ENCODE measurements at regions not wholly inside any gene's neighbourhood (a gene's known extent, or its start where the extent isn't known, plus 50 kb on each side); places are given as distances from the start of the nearest gene placed in this dataset.
"Not testable (repeated sequence)": the region's sequence is repeated elsewhere in the genome, so short reads cannot be mapped to it uniquely, and the experiment has no call there.

- DNase-seq = no peak
Observed at GRCh38 chr3:130800829-130801228, 54.2 kb upstream of the PIK3R4 start.

- no peak for DNase-seq
Observed at GRCh38 chr3:130801473-130801872, 54.8 kb upstream of the PIK3R4 start.

- no peak for DNase-seq
Observed at GRCh38 chr3:130811557-130811956, 64.9 kb upstream of the PIK3R4 start.

DNA sequence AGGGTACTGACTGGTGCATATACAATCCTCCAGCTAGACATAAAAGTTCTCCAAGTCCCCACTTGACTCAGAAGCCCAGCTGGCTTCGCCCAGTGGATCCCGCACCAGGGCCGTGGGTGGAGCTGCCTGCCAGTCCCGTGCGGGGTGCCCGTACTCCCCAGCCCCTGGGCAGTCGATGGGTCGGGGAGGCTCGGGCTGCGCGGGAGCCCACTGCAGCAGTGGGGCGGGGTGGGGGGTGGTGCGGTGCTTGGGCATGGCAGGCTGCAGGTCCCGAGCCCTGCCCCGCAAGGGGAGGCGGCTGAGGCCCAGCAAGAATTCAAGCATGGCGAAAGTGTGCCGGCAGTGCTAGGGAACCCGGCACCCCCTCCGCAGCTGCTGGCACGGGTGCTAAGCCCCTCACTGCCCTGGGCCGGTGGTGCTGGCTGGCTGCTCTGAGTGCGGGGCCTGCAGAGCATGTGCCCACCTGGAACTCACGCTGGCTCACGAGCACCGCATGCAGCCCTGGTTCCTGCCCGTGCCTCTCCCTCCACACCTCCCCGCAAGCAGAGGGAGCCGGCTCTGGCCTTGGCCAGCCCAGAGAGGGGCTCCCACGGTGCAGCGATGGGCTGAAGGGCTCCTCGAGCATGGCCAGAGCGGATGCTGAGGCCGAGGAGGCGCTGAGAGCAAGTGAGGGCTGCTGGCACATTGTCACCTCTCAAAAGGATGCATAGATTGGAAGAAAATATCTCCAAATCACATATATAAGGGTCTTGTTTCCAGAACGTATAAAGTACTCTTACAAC lies 68.3 kb upstream of the PIK3R4 start:
- no peak for DNase-seq

DNA sequence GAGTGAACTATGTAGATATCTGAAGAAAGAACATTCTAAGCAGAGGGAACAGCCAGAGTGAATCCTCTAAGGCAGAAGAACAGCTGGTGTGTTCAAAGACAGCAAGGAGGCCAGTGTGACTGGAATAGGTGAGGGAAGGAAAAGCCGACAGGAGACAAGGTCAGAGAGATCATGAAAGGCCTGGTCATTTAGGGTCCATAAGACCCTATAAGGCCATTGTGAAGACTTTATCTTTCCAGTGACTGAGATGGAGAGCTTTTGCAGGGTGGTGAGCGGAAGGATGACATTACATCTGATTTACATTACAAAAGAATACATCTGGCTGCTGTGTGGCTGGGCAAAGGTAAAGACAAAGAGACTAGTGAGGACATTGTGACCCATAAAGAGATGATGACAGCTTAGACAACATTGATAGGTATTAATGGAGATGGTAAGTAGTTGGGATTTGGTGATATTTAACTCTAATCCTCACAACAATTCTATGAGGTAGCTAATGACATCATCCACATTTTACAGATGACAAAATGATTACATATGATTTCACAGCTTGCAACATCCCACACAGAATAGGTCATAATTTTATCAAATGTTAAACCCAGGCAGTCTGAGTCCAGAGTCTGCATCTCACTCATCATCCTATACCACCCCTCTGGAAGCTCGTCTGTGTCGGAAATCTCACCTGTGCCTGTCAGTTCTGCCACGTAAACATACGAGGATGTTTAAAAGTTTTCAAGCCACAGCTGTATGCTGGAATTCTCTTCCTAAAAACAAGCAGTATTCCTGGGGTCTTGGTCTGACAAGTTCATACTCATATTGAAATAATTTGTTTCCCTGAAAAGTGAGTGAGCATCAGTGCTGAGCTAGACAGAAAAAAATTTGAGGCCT lies 70.2 kb upstream of the PIK3R4 start:
- no peak for DNase-seq

DNA sequence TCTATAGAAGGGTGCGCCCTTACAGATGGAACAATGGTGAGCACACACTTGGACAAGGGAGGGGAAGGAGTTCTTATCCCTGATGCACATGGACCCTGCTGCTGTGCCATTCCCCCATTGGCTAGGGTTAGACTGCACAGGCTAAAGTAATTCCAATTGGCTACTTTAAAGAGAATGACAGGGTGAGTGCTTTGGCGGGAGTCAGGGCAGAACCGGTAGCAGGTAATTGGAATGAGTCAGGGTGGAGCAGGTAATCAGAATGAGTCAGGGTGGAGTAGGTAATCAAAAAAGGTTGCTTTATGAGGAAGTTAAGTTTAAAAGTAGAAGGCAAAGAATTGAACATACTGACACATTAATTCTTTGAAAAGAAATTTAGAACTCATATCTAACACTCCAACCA lies 71.4 kb upstream of the PIK3R4 start:
- DNase-seq = not testable (repeated sequence)

- DNase-seq = no peak
Observed at GRCh38 chr3:130820976-130821375, 72.9 kb upstream of the ATP2C1 start.

GRCh38 chr3:130821806-130822205 lies 72.1 kb upstream of the ATP2C1 start:
- no peak for DNase-seq

DNA sequence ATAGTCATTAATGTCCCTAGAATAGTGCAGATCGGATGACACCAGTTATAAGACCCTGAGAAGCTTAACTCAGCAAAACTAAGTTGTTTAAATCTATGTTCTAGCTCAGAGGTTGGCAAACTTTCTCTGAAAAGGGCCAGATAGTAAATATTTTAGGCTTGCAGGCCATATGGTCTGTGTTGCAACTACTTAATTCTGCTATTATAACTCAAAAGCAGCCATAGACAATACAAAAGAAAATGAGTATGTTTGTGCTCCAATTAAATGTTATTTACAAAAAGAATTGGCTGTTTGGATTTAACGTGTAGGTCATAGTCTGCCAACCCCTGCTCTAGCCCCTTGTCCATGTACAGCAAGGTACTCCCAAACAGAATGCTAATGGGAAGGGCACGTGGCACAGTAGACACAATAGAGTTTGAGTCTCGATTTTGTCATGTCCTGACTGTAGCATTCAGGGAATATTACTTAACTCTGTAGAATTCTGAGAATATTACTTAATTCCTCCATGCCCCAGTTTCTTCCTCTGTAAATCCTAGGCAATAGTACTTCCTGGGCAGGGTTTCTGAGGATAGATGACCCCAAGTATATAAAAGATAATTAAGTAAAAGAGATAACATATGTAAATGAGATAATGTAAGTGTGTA lies 70.5 kb upstream of the ATP2C1 start:
- DNase-seq = no peak

- no peak for DNase-seq
Observed at GRCh38 chr3:130823996-130824395, 69.9 kb upstream of the ATP2C1 start.

- no peak for DNase-seq
Observed at GRCh38 chr3:130825762-130826299, 68.1 kb upstream of the ATP2C1 start.

DNA sequence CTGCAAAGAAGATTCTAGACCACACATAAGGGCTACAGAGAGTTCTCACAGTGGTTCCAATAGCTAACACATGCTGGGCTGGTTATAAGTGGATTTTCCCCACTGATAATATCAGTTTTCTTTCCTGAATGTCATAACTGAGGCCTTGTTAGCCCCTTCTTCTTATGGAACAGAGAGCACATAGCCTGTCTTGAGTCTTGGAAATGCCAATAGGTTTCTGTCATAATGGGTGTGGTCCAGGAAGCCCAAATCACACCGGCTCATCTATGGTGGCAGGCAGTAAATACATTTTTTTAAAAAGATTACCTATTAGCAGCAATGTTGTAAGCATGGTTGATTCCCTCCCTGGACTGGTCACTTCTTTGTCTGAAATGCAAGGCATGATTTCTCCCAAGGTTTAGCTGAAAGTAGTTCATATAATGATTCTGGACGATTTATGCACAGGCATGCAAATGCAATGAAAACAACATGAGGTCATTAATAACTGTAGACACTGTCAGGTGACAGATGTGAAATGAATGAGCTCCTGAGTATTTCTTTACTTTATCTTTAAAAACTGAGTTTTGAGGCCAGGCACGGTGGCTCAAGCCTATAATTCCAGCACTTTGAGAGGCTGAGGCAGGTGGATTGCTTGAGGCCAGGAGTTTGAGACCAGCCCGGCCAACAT lies 67.2 kb upstream of the ATP2C1 start:
- no peak for DNase-seq

DNA sequence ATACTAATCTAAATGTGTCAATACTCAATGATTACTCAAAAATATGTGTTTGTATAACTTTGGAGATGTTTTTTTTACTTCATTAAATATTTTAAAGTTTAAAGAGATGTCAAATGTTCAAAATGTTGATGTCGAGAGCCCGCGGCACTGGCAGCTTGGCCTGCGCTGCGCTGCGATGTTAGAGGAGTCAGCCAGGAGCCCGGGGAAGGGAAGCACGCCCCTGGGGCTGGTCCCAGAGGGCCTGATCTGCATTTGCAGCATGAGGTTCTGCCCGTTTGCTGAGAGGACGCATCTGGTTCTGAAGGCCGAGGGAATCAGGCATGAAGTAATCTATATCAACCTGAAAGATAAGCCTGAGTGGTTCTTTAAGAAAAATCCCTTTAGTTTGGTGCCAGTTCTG lies 66.4 kb upstream of the ATP2C1 start:
- DNase-seq = no peak

DNA sequence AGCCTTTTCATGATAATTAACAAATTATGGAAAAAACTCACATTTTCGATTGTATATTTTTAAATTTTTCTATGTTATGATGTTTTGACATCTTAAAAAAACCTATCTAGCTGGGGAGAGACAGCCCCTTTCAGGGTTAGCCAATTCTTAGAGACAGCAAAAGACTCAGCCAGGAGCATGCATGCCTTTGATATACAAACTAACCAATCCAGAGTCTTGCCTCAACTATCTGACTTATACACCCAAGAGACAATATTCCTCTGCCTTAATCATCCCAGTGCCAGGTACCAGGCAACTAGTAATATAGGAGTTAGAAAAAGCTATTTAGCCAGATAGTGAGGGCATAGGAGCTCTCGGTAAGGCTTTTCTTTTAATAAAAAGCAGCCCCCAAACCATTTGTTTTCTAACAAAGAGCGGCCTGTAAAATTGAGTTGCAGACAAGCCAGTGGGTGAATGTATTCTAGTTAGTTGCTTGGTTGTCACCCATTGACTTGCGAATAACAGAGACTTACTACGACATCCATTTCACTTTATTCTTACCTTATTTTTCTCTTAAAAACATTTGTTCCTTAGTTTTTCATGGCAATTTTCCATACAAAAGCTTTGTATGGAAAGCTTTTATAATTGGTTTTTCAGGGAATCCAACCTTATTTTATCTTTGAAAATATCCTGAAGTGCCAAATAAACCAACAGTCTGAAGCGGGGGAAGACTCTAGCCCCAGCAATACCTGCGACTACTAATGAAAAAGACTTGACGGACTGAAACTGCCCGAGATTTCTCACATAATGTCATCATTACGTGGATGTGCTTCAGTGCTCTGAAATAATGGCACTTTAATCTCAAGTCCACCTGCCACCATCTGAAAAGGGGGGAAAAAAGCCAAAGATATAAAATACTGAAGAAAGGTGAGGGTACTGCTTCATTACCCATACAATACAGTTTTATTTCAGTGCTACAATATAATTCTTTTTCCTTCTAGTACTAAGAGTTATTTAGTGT lies 64.6 kb upstream of the ATP2C1 start:
- no peak for DNase-seq

DNA sequence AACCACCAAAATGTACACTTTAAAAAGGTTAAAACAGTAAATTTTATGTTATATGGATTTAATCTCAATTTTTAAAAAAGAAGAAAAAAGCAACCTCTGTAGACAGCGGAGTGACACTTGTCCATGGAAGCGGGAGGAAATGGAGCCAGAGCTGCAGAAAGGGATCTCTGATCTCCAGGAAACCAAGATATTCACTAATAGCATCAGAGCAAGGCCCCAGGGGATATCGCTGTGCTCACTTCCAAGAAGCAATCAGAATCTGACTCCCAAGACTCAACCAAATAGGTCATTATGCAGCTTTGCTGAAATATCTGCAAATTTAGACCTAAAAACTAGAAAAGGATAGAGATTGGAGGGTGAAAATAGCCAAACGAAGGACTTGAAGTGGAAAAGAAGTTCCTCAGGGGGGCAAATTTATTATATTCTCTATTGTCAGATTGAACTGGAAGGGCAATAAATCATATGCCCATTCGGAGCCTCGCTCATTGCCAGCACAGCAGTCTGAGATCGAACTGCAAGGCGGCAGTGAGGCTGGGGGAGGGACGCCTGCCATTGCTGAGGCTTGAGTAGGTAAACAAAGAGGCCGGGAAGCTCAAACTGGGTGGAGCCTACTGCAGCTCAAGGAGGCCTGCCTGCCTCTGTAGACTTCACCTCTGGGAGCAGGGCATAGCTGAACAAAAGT lies 62.0 kb upstream of the ATP2C1 start:
- DNase-seq = no peak

DNA sequence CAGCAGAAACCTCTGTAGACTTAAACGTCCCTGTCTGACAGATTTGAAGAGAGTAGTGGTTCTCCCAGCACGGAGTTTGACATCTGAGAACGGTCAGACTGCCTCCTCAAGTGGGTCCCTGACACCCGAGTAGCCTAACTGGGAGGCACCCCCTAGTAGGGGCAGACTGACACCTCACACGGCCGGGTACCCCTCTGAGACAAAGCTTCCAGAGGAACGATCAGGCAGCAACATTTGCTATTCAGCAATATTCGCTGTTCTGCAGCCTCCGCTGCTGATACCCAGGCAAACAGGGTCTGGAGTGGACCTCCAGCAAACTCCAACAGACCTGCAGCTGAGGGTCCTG lies 61.5 kb upstream of the ATP2C1 start:
- not testable (repeated sequence) for DNase-seq

- no peak for DNase-seq
Observed at GRCh38 chr3:130834476-130834875, 59.4 kb upstream of the ATP2C1 start.

DNA sequence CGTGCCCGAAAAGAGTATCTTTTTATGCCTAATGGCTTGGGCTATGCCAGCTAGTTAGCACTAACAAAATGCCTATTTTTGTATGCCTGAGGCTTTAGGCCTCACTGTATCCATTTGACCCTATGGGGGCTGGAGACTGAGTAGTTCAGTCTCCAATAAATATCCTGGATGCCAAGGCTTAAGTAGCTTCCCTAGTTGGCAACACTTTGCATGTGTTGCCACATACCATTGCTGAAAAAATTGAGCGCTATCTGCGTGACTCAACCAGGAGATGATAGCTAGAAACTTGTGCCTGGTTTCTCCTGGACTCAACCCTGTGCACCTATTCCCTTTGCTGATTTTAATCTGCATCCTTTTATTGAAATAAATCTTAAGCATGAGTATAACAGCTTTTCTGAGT lies 58.4 kb upstream of the ATP2C1 start:
- DNase-seq = no peak

DNA sequence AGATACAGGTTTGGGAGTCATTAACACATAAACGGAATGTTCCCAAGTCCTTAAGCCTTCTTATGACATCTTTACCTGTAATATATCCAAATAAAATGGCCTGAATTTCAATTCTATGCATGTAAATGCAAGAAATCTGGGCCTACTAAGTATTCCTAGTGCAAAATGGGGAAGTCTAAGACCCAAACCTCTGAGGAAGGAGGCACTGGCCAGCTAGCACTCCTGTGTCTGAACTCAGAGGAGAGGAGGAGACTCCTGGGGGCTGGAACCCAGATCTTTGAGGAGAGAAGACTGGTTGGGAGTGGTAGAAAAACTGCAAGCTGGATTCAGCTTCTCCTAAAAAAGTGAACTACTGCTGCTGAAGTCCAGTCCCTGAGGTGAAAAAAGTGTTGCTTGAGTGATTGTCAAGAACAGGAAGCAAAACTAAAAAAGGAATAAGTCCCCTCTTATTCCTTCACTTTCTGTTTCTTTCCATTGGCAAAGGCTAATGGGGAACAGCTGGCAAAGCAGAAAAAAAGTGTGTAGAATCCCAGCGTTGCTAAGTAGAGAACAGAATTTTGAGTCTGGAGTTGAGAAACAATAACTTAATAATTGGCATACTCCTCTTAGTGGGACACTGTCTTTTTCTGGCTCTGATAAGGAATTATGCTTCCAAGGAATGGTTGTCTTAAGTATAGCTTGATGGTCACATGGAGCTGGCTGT lies 54.8 kb upstream of the ATP2C1 start:
- DNase-seq = no peak

DNA sequence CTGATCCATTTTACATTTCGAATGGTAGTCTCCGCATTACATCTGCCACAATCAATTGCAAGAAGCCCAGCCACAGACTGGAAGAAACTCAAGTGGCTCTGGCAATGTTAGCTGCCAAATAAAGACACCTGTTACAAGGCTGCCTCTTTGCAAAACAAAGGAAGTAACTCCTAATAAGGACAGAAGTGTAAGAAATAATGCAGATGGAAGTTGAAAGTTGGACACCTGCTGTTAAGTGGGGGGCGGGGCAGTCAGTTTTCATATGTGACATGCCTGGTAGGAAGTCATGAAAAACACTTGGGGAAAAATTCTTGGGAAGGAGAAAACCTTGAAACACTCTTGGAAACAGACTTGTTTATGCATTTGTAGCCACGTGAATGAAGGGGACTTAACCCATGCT lies 54.1 kb upstream of the ATP2C1 start:
- no peak for DNase-seq

Measured in midbrain (tissue), 1 donor.